GM12878 (cell line): ENCODE measurements at regions not wholly inside any gene's neighbourhood (a gene's known extent, or its start where the extent isn't known, plus 50 kb on each side); places are given as distances from the start of the nearest gene placed in this dataset.

ENCODE experiments used
- ATAC-seq: fragments of 200-7000 bp; cut with Tn5 transposase; 3 replicates; pipeline ENCODE4 v1.9.1; 2020; ENCODE audit warnings: mild to moderate bottlenecking, moderate library complexity
- BruUV-seq: library from RNA; stranded (reverse); fragments of 400-500 nt; replicated peaks from 2 replicates; lab custom pipeline; 2021; lab: Mats Ljungman, UMichigan
- CTCF ChIA-PET: fragments of 300-600 bp; sonication (Branson Sonifier 250); formaldehyde crosslinking; extraction: SDS; loops from one replicate; lab custom pipeline; 2021; ENCODE audit warnings: inconsistent platforms; lab: Yijun Ruan, JAX
- POLR2A ChIA-PET: fragments of 350-600 bp; formaldehyde crosslinking; extraction: SDS; loops from one replicate; lab custom pipeline; 2021; ENCODE audit warnings: inconsistent platforms; lab: Charles Lee
- RAD21 ChIA-PET: fragments of 300-600 bp; sonication (Branson Sonifier 250); formaldehyde crosslinking; loops from one replicate; lab custom pipeline; 2023; ENCODE audit warnings: antibody characterized with exemption; ENCODE audit not compliant: unreplicated experiment; lab: Charles Lee
- SMC1A ChIA-PET: fragments of 300-600 bp; sonication (Branson Sonifier 250); formaldehyde crosslinking; loops from one replicate; lab custom pipeline; 2023; ENCODE audit not compliant: unreplicated experiment, uncharacterized antibody; lab: Charles Lee
- DNase-seq: peaks from one replicate; pipeline ENCODE4 v3.0.0-alpha.2; 2011; ENCODE audit warnings: low read depth, low spot score
- FAIRE-seq: peaks from 3 replicates; lab custom pipeline; 2011; peaks lifted over from hg19 to GRCh38; lab: Jason Lieb, UNC
- H2AFZ ChIP-seq: 2 replicates; pipeline ENCODE4 v1.6.0; 2011; ENCODE audit warnings: low read depth, low read length, control low read depth; ENCODE audit not compliant: control insufficient read depth
- H3K27ac ChIP-seq: 2 replicates; pipeline ENCODE4 v1.5.1; 2011; ENCODE audit warnings: control low read depth; ENCODE audit not compliant: control insufficient read depth, insufficient read depth
- H3K27me3 ChIP-seq, 2 experiments: replicated peaks in 1 of 2; 2 replicates each; pipeline versions ENCODE4 v1.6.0 to v1.6.1; 2011; ENCODE audit warnings: low read length in 1 of 2; ENCODE audit not compliant: control insufficient read depth in 2 of 2, insufficient read depth in 2 of 2
- H3K36me3 ChIP-seq, 2 experiments: 2 replicates each; pipeline ENCODE4 v1.5.1; 2011; ENCODE audit warnings: low read length in 1 of 2; ENCODE audit not compliant: control insufficient read depth in 2 of 2, insufficient read depth in 2 of 2
- H3K4me1 ChIP-seq: 2 replicates; pipeline ENCODE4 v1.6.1; 2011; ENCODE audit warnings: mild to moderate bottlenecking, low read length, moderate library complexity, mixed read lengths; ENCODE audit not compliant: control insufficient read depth, insufficient read depth
- H3K4me2 ChIP-seq: 2 replicates; pipeline ENCODE4 v1.6.0; 2011; ENCODE audit warnings: control low read depth; ENCODE audit not compliant: control insufficient read depth, insufficient read depth
- H3K4me3 ChIP-seq: fragments of 200-600 bp; sonication (generic); 2 replicates; pipeline ENCODE4 v1.5.1; 2016
- H3K79me2 ChIP-seq: 2 replicates; pipeline ENCODE4 v1.6.0; 2011; ENCODE audit warnings: low read length; ENCODE audit not compliant: control insufficient read depth, insufficient read depth
- H3K9ac ChIP-seq: 2 replicates; pipeline ENCODE4 v1.8.0; 2011; ENCODE audit warnings: low read length, control low read depth, mixed read lengths; ENCODE audit not compliant: control insufficient read depth, insufficient read depth
- H3K9me3 ChIP-seq: replicated peaks from 3 replicates; pipeline ENCODE4 v1.5.1; 2011; ENCODE audit warnings: mild to moderate bottlenecking, low read length; ENCODE audit not compliant: control insufficient read depth, insufficient read depth
- H4K20me1 ChIP-seq: 2 replicates; pipeline ENCODE4 v1.6.0; 2011; ENCODE audit not compliant: control insufficient read depth, insufficient read depth
- CEBPB ChIP-seq, 2 experiments: fragments of 150-350 bp in 1 of 2; IDR thresholded peaks; 2 replicates each; pipeline ENCODE4 v1.6.1; 2012 to 2014; ENCODE audit warnings: low read depth in 2 of 2, low read length in 2 of 2, borderline replicate concordance in 1 of 2, inconsistent platforms in 1 of 2
- CREM ChIP-seq: IDR thresholded peaks from 2 replicates; pipeline ENCODE4 v1.6.1; 2014; ENCODE audit warnings: antibody characterized with exemption, low read depth
- FOXK2 ChIP-seq: fragments of 450-650 bp; IDR thresholded peaks from 2 replicates; pipeline ENCODE4 v1.6.1; 2017; ENCODE audit warnings: mild to moderate bottlenecking, moderate library complexity
- GABPA ChIP-seq: IDR thresholded peaks from 2 replicates; pipeline ENCODE4 v1.6.1; 2014; ENCODE audit warnings: antibody characterized with exemption, low read depth, mild to moderate bottlenecking, inconsistent platforms
- IRF4 ChIP-seq: IDR thresholded peaks from 2 replicates; pipeline ENCODE4 v1.6.1; 2011; ENCODE audit warnings: low read depth, low read length
- MYC ChIP-seq: IDR thresholded peaks from 2 replicates; pipeline ENCODE4 v1.6.1; 2011; ENCODE audit warnings: mild to moderate bottlenecking, low read length, moderate library complexity, inconsistent platforms; ENCODE audit not compliant: insufficient read depth, insufficient replicate concordance, insufficient read length, severe bottlenecking
- NFYB ChIP-seq: IDR thresholded peaks from 2 replicates; pipeline ENCODE4 v1.6.1; 2011; ENCODE audit warnings: low read depth, mild to moderate bottlenecking, low read length, improper control_type of control experiment, moderate library complexity; ENCODE audit not compliant: insufficient read depth
- NKRF ChIP-seq: fragments of 450-650 bp; conservative IDR thresholded peaks from 2 replicates; pipeline ENCODE4 v1.6.1; 2017; ENCODE audit warnings: mild to moderate bottlenecking, moderate library complexity
- RELA ChIP-seq: fragments of 450-650 bp; IDR thresholded peaks from 2 replicates; pipeline ENCODE4 v1.8.0; 2014; ENCODE audit warnings: borderline replicate concordance; ENCODE audit not compliant: partially characterized antibody
- REST ChIP-seq: IDR thresholded peaks from 2 replicates; pipeline ENCODE4 v1.6.1; 2012; ENCODE audit warnings: mild to moderate bottlenecking, low read depth, low read length
- RUNX3 ChIP-seq: IDR thresholded peaks from 2 replicates; pipeline ENCODE4 v1.6.1; 2012; ENCODE audit warnings: low read length, inconsistent platforms
- TARDBP ChIP-seq: IDR thresholded peaks from 2 replicates; pipeline ENCODE4 v1.6.1; 2016; ENCODE audit warnings: borderline replicate concordance
- TBL1XR1 ChIP-seq: IDR thresholded peaks from 2 replicates; pipeline ENCODE4 v1.6.1; 2012; ENCODE audit warnings: low read depth, low read length, improper control_type of control experiment
- WGBS: methylation state at CpG from one replicate; pipeline ENCODE4 v1.1.6; 2016; ENCODE audit warnings: low lambda C conversion rate; ENCODE audit not compliant: insufficient replicate concordance, insufficient coverage; ENCODE audit errors: missing lambda C conversion rate; 5-methylcytosine and 5-hydroxymethylcytosine counted together
- in situ Hi-C: fragments of 300-500 bp; cut with MboI; formaldehyde crosslinking; loops from 9 replicates; pipeline ENCODE4 v1.14.3; 2018; ENCODE audit warnings: mixed read lengths
- intact Hi-C: fragments of 100-400 bp; cut with micrococcal nuclease; formaldehyde crosslinking; loops from one replicate; pipeline ENCODE4 v1.14.2; 2022; ENCODE audit not compliant: unreplicated experiment

- DNase-seq (no peak), ATAC-seq (no peak), FAIRE-seq (no peak)
- ChIA-PET POLR2A (interaction anchor here (1.3 kb wide), 1 partner anchor 21 kb away, joined by 4 read pairs; no protein-coding TSS in a partner anchor), SMC1A (interaction anchor here (0.6 to 2.1 kb wide), 13 partner anchors 9 to 149 kb away, joined by 3 to 11 read pairs (median 6); no protein-coding TSS in a partner anchor), RAD21 (interaction anchor here (1.2 to 4.1 kb wide), 3 partner anchors 11 to 68 kb away, joined by 3 to 15 read pairs (median 8); no protein-coding TSS in a partner anchor), CTCF (interaction anchor here (0.8 to 3.5 kb wide), 9 partner anchors 9 to 821 kb away, joined by 3 to 25 read pairs (median 3); no protein-coding TSS in a partner anchor)
- no peak for TF ChIP-seq TBL1XR1
- TF ChIP-seq MYC = no peak
- TF ChIP-seq TARDBP = no peak
- no peak for TF ChIP-seq IRF4
- TF ChIP-seq RUNX3 = no peak
- intact Hi-C loops (no loop called here), in situ Hi-C loops (no loop called here)
- no peak overlapping the region for H3K4me3 ChIP-seq
- no peaks in the 10 kb centered on the region for H4K20me1 ChIP-seq
- no peaks in the 10 kb centered on the region for H3K36me3 ChIP-seq
- H2AFZ ChIP-seq = no peak overlapping the region
- no peak overlapping the region for H3K4me2 ChIP-seq
- 52% methylated on average over 4 of the region's 4 CpGs for WGBS
- H3K9ac ChIP-seq = no peak overlapping the region
- H3K79me2 ChIP-seq = no peaks in the 10 kb centered on the region
- no peaks in the 10 kb centered on the region for H3K4me1 ChIP-seq
- no peak overlapping the region for H3K27ac ChIP-seq
- H3K27me3 ChIP-seq = no peaks in the 10 kb centered on the region; a peak in 1 of 4 replicates
- H3K9me3 ChIP-seq = no peaks in the 10 kb centered on the region
- BruUV-seq = no TSS peak
Observed at GRCh38 chr5:42878550-42878949, 66.9 kb upstream of the SELENOP start.

GRCh38 chr5:42878041-42878440 lies 66.3 kb upstream of the SELENOP start:
- ChIA-PET POLR2A (no interaction called here), RAD21 (interaction anchor here (1.2 to 4.1 kb wide), 3 partner anchors 11 to 68 kb away, joined by 3 to 15 read pairs (median 8); no protein-coding TSS in a partner anchor), SMC1A (interaction anchor here (1.1 to 2.1 kb wide), 7 partner anchors 9 to 110 kb away, joined by 4 to 11 read pairs (median 6); no protein-coding TSS in a partner anchor), CTCF (interaction anchor here (0.8 to 3.5 kb wide), 10 partner anchors 8 to 1022 kb away, joined by 3 to 25 read pairs (median 3); no protein-coding TSS in a partner anchor)
- in situ Hi-C loops = no loop called here
- FAIRE-seq (no peak), DNase-seq (no peak), ATAC-seq (no peak)
- no peak overlapping the region for H3K4me3 ChIP-seq
- no peak overlapping the region for H3K4me2 ChIP-seq
- H2AFZ ChIP-seq = no peak overlapping the region
- no peaks in the 10 kb centered on the region for H3K36me3 ChIP-seq
- no peaks in the 10 kb centered on the region for H3K4me1 ChIP-seq
- BruUV-seq = no TSS peak
- H3K27ac ChIP-seq = no peak overlapping the region
- no peaks in the 10 kb centered on the region; a peak in 1 of 4 replicates for H3K27me3 ChIP-seq
- H3K79me2 ChIP-seq = no peaks in the 10 kb centered on the region
- intact Hi-C loops = no loop called here
- H3K9ac ChIP-seq = no peak overlapping the region
- no peaks in the 10 kb centered on the region for H4K20me1 ChIP-seq
- H3K9me3 ChIP-seq = no peaks in the 10 kb centered on the region
- TF ChIP-seq NFYB = no peak
- TF ChIP-seq FOXK2 = no peak
- TF ChIP-seq RUNX3 = no peak
- no peak for TF ChIP-seq NKRF
- TF ChIP-seq GABPA = no peak
- no peak for TF ChIP-seq CREM
- no peak for TF ChIP-seq CEBPB (IDR thresholded peaks at IDR 0.05; ENCODE audit: borderline replicate concordance in 1 of 2, low read depth in 2 of 2, low read length in 2 of 2)
- TF ChIP-seq REST = no peak
- no peak for TF ChIP-seq RELA
